NT2/D1 (cell line): ENCODE measurements at regions not wholly inside any gene's neighbourhood (a gene's known extent, or its start where the extent isn't known, plus 50 kb on each side); places are given as distances from the start of the nearest gene placed in this dataset.

Source experiments
- SUZ12 ChIP-seq: IDR thresholded peaks from 2 replicates; pipeline ENCODE4 v1.6.1; 2011; ENCODE audit not compliant: insufficient read length, insufficient read depth; ENCODE audit errors: extremely low read depth
- YY1 ChIP-seq: IDR thresholded peaks from 2 replicates; pipeline ENCODE4 v1.6.1; 2011; ENCODE audit not compliant: insufficient read length, insufficient read depth
- ZNF274 ChIP-seq: IDR thresholded peaks from 2 replicates; pipeline ENCODE4 v1.6.1; 2011; ENCODE audit warnings: mild to moderate bottlenecking, low read depth, low read length

DNA sequence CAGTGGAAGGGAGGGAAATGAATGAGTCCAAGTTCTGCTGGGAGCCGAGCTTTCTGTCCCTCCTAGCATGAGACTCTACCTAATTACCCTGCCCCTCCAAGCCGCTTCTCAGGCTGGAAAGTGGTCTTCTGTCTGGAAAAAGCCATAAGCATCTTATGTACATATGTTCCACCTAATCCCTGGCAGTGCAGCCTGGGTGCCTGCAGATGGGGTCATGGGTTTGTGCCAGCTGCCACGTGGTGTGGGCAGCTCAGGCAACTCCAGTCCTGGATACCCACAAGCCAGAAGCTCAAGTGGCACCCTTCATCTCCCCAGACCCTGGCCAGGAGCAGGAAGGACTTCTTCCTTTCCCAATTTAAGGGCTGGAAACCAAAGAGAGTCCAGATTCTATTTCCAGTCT lies 253.1 kb downstream of the LY86 start:
- TF ChIP-seq YY1 (no peak), ZNF274 (no peak), SUZ12 (no peak)
